ENCODE measurements at regions not wholly inside any gene's neighbourhood (a gene's known extent, or its start where the extent isn't known, plus 50 kb on each side); places are given as distances from the start of the nearest gene placed in this dataset.

DNA sequence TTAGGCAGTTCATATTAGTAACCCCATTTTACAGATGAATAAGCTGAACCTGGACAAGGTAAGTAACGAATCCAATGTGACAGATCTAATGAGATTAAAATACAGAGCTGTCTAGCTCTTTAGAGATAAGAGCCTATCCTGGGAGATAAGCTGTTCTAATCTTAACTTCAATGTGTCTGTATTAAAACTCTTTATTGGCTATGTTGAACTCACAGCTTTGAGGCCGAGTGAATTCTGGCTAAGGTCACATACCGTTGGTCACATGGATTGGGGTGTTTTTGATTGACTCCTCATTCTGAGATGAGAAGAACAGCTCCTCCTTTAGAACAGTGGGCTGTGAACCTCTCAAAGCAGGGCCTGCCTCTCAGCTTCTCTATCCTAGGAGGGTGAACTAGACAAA lies 113.4 kb upstream of the EEPD1 start:
- TF ChIP-seq, protein P1, sequence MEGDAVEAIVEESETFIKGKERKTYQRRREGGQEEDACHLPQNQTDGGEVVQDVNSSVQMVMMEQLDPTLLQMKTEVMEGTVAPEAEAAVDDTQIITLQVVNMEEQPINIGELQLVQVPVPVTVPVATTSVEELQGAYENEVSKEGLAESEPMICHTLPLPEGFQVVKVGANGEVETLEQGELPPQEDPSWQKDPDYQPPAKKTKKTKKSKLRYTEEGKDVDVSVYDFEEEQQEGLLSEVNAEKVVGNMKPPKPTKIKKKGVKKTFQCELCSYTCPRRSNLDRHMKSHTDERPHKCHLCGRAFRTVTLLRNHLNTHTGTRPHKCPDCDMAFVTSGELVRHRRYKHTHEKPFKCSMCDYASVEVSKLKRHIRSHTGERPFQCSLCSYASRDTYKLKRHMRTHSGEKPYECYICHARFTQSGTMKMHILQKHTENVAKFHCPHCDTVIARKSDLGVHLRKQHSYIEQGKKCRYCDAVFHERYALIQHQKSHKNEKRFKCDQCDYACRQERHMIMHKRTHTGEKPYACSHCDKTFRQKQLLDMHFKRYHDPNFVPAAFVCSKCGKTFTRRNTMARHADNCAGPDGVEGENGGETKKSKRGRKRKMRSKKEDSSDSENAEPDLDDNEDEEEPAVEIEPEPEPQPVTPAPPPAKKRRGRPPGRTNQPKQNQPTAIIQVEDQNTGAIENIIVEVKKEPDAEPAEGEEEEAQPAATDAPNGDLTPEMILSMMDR (IDR thresholded peaks at IDR 0.05; ENCODE audit: borderline replicate concordance, insufficient read depth, low read depth, low read length) = no peak
- no peak overlapping the region for H3K4me3 ChIP-seq (ENCODE audit: low read depth, low read length)

DNA sequence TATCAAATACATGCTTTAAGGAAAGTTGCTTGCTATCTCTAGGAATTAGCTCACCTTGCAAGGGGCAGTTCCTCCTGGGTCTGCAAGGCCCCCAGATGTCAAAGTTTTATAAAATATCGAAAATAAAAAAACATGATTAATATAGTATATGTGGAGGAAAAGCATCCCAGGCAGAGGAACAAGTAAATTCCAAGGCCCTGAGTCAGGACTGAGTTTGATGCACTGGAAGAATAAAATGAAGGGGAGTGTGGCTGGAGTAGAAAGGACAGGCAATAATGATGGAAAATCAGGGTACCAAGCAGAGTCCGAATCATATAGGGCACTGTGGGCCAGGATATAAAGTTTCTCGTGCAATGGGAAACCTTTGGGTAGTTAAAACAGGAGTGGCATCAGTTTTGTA lies 112.4 kb upstream of the EEPD1 start:
- H3K4me3 ChIP-seq (ENCODE audit: low read depth, low read length) = no peak overlapping the region
- TF ChIP-seq, protein P1 (IDR thresholded peaks at IDR 0.05; ENCODE audit: borderline replicate concordance, insufficient read depth, low read depth, low read length) = no peak

DNA sequence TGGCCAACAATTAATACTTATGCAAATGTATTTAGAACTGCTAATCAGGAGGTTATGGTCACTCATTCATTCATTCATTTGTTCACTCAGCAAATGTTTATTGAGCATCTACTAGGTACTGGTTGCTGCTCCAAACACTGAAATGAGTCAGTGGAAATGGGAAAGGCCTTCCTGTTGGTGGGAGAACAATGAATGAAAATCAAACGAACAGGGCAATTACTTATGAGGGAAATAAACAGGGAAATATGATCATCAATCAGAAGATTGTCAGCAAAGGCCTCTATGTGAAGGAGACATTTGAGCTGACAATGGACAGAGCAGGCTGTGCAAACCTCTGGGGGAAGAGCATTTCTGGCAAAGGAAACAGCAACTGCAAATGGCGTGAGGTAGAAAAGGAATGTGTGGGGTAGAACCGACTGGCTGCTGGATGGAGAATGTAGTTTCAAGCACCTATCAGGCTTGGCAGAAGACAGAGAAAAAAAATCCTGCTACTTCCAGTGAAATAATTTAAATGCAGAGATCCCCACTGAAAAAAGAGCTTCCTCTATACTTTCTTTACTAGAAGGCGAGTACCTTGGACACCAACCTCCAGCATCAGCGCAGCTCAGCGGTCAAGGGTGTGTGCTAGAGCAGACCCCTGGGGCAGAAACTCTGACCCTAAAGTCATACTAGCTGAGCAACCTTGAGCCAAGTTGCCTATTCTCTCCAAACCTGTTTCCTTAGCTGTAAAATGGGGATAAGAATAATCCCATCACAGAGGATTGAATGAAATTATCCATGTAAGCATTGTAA lies 108.8 kb upstream of the EEPD1 start:
- H3K4me3 ChIP-seq (ENCODE audit: low read depth, low read length) = no peak overlapping the region
- TF ChIP-seq, protein P1 (IDR thresholded peaks at IDR 0.05; ENCODE audit: borderline replicate concordance, insufficient read depth, low read depth, low read length) = no peak

DNA sequence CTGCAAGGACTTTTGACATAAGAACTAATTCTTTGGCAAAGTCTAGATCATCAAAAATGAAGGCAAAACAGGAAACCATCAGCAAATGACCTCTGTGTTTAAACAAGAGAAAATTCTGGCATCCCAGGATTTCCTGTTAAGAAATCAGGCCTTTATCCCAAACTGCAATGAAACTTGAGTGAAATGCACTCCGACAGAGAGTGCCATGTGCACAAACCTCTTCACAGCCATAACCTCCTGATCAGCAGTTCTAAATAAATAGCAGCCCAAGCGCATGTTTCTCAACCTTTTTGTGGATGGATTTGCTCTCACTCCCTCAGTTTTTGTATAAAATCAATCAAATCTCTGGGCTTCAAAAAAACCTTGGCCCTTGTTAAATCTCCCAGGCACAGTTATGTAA lies 107.7 kb upstream of the EEPD1 start:
- no peak overlapping the region for H3K4me3 ChIP-seq (ENCODE audit: low read depth, low read length)
- TF ChIP-seq, protein P1 (IDR thresholded peaks at IDR 0.05; ENCODE audit: borderline replicate concordance, insufficient read depth, low read depth, low read length) = no peak

DNA sequence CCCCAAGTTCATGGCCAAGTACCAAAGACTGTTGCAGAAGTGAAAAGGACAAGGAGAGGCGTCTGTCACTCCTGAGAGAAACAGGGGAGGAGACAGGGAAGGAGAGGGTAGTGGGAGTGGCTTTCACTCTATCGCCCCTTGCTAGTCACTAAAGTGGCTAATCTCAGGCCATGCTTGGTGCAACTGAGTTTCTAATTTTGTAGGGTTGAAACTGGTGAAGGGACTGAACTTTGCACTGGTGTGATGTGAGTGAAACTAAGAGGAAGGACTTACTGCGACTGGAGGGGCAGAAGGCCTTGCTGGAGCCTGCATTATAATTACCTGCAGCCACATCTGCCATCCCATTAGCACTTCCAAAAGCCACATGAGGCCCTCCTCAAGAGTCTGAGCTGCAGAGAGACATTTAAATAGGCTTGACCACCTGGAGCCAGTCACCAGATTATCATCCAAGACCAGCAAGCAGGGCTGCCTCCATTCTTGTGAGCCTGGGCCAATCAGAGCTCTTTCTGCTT lies 107.2 kb upstream of the EEPD1 start:
- no peak overlapping the region for H3K4me3 ChIP-seq (ENCODE audit: low read depth, low read length)

DNA sequence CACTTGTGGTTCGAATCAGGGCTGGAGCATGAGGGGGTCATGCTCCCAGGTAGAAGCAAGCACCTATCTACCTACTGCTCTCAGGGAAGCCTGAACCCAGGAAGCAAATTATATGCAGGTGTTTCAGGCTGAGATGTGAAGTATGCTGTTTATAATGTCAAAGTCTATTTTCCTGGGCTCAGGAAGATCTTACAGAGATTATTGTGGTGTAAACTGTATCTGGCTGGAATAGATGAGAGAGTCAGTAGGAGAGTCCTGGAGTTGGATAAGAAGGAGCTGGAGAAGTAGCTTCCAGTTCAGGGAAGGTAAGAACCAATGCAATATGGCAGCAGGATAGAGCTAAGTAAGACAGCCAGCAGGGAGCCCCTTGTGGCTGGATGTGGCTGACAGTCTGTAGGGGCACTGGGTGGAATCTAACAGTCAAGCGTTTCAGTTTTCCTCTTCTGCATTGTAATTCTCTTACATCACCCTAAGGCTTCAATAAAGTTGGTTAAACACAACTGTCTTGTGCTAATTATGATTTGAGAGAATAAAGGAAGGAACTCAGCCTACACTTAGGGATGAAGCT lies 105.9 kb upstream of the EEPD1 start:
- H3K4me3 ChIP-seq (ENCODE audit: low read depth, low read length) = no peak overlapping the region
- TF ChIP-seq, protein P1 (IDR thresholded peaks at IDR 0.05; ENCODE audit: borderline replicate concordance, insufficient read depth, low read depth, low read length) = peak; percentile 46; the same call in 1 of the 2 replicates

More for the DNA sequence above, 107.2 kb upstream of the EEPD1 start:
- TF ChIP-seq, protein P1 (IDR thresholded peaks at IDR 0.05; ENCODE audit: borderline replicate concordance, insufficient read depth, low read depth, low read length) = no peak

Data from GM12875 (cell line).